Fibroblast of skin of left biceps (primary cell): ENCODE measurements at regions not wholly inside any gene's neighbourhood (a gene's known extent, or its start where the extent isn't known, plus 50 kb on each side); places are given as distances from the start of the nearest gene placed in this dataset.

ENCODE experiments used
- DNase-seq, 2 experiments: peaks; one replicate each; pipeline ENCODE4 v3.0.0-alpha.2; 2013; ENCODE audit warnings: low read depth in 2 of 2

DNA sequence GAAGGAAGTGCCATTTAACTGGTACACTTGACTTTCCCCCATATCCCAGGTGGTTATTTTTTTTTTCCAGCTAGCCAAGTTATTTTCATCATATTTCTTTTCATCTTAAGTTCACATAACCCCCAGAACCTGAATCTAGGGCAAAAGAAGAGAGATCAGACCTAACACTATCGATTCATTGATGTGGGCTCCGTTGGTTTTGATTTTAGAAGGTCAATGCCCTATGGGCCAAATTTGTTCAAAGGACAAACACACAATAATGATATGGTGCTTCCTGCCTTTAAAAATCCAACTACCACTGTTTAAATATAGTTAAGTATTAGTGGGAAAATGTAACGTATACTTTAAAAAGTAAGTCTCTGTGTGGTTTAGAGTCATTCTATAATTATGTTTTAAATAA lies 665.7 kb downstream of the ZNF674 start:
- DNase-seq = no peak

GRCh38 chrX:45876206-45876605 lies 669.0 kb downstream of the ZNF674 start:
- no peak for DNase-seq

DNA sequence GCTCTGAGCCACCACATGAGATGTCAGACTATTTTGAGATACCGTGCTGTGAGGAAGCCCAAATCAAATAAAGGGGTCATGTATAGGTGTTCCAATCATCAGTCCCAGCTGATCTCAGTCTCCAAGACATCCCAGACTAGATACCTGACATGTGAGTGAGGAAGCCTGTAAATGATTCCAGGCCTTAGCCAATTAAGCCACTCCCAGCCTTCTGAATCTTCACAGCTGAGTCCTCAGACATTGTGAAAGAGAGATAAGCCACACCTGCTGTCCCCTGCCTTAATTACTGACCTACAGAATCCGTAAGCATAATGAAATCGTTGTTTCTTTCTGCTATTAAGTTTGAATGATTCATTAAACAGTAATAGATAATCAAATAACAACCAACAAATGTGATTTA lies 671.4 kb downstream of the ZNF674 start:
- DNase-seq = no peak

GRCh38 chrX:45872480-45872879 lies 671.8 kb upstream of the DIPK2B start:
- no peak for DNase-seq

GRCh38 chrX:45868425-45868824 lies 667.7 kb upstream of the DIPK2B start:
- no peak for DNase-seq

- DNase-seq = no peak
These were observed 662.1 kb upstream of the DIPK2B start for GRCh38 chrX:45862801-45863200.

DNA sequence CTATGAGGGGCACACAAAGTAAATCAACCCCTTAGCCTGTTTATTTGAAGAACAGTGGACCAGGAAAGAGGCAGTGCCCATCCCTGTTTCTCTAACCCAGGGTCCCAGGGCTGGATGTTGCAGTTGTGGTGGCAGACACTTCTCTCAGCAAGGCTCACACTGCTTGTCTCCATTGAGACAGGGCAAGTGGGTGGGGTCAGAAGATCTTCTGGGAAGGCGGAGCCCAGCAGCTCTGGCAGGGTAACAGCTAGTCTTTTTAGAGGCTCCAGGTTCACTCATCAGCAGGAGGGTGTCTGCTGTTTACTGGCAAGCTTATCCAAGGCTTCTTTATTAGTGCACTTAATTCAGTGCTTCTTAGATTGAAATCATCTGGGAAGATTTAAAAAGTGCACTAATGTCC lies 659.8 kb upstream of the DIPK2B start:
- no peak for DNase-seq

DNA sequence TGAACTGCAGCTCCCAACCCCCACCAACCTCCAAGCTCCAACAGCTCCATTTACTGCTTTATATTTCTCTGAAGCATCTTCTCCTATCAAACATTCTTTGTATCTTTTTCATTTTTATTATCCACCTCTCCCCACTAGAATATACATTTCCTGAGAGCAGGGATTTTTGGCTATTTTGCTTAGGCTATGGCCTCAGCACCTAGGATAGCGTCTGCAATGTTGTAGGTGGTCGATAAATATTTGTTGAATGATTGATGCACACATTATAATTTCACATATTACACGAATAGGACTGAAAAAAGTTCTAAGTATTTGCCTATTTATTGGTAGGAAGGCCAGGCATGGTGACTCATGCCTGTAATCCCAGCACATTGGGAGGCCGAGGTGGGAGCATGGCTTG lies 658.7 kb upstream of the DIPK2B start:
- no peak for DNase-seq

DNA sequence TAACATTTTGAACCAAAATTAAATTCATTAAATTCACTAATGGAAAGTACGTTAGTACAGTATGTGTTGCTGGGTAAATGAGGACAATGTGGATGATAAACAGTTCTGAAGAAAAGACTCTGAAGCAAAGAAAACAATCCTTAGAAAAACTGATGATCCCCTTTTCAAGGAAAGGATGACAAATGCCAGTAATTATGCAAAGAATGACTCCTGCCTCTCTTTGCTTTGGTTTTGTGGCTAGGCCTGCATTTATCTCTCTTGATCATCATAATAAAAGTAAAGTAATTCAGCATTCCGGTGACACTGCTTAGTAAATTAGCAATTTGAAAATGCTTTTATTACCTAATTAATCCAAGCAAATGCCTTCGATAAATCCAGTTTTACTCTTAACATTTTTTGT lies 652.2 kb upstream of the DIPK2B start:
- no peak for DNase-seq

- no peak for DNase-seq
These were observed 650.8 kb upstream of the DIPK2B start for GRCh38 chrX:45851434-45851991.

GRCh38 chrX:45850775-45851433 lies 650.2 kb upstream of the DIPK2B start:
- DNase-seq = no peak

GRCh38 chrX:45850197-45850774 lies 649.6 kb upstream of the DIPK2B start:
- no peak for DNase-seq

DNA sequence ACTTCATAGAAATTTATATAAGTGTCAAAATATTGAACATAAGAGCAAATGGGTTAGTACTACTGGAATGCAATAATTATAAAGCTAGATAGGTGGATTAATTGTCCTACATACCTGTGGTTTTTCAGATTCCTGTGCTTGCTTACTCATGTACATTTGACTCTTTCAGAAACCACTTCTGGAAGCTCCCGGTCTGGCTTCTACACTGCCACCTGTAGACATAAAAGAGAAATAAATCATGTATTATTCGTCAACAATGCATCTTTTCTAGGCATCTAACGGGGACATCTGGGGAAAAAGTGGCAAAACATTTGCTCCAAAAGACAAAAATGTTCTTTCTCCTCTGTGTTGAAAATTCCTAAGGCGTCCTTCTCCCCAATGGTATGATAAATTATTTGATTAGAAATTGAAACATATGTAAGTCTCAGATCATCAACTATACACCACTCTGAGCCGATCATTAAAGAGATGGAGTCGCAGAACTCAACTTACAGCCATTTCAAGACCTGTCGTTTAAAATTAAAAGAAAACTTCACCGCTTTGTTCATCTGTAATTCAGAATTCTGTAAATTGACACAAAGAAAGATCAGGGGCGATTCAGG lies 648.7 kb upstream of the DIPK2B start:
- peak; percentile 73 for DNase-seq

DNA sequence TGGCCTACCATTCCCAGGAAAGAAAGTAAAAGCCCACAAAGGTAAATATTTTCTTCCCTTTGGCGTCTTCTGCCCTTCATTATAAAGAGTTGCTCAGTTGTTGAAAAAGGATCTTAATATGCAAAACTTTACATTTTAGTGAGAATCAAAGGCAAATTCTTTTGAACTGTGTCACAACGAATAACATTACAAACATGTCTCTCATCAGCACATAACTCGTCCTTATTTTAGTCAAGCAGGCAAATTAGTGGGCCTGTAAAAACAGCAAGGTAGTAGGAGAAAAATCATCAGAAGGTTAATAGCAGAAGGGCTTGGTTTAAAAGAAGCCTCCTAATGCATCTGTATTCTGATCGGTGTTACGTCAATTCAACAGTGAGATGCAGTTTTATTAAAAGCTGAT lies 647.3 kb upstream of the DIPK2B start:
- DNase-seq = no peak

GRCh38 chrX:45846328-45846727 lies 645.7 kb upstream of the DIPK2B start:
- DNase-seq = no peak

DNA sequence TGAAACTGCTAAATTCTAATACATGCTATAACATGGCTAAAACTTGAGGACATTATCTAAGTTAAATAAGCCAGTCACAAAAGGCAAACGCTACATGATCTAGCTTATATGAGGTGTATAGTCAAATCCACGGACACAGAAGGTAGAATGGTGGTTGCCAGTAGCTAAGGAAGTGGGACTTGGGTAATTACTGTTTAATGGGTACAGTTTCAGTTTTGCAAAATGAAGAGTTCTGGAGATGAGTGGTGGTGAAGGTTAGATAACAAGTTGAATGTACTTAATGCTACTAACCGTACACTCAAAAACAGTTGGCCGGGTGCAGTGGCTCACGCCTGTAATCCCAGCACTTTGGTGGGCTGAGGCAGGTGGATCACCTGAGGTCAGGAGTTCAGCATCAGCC lies 644.5 kb upstream of the DIPK2B start:
- no peak for DNase-seq

- DNase-seq = no peak
These were observed 642.8 kb upstream of the DIPK2B start for GRCh38 chrX:45843518-45843917.

DNA sequence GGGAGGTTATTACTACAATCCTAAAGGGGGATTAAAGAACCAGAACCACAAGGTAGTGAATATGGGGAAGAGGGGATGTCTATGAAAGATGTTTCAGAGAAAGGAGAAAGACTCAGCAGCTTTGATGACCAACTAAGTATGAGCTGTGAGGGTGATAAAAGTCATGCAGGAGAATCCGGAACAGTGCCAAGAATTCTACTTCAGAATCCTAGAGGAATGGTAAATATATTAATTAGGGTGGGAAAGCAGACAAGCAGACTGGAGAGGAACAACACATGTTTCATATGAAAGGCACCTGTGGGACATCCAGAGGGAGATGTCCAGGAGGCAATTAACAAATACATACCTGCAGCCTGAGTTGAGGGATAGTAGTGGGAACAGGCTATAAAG lies 642.2 kb upstream of the DIPK2B start:
- DNase-seq = no peak

GRCh38 chrX:45842207-45842925 lies 641.7 kb upstream of the DIPK2B start:
- peak in 1 of 2 experiments; percentile 46 for DNase-seq

DNA sequence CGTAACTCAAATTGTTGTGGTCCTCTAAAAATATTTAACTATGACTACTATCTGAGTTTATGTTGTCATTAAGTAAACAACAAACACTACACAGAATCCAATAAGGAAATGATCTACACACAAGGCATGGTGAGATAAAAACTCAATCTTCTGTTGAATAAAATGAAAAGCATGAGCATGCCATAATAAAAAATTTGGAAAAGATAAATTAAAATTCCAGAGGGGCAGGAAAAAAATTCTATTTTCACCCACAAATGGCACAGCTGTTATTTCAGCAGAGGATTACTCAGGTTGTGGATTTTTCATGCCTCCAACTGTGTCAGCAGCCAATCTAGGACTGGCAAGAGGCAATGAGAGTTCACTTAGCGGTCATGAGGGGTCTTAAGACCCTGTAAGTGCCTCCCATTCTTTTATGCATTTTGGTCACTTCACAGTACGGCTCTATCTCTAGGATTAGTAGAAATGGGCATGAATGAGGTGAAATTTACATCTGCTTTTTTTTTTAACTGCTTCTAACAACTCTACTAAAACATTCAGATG lies 639.8 kb upstream of the DIPK2B start:
- DNase-seq = no peak

DNA sequence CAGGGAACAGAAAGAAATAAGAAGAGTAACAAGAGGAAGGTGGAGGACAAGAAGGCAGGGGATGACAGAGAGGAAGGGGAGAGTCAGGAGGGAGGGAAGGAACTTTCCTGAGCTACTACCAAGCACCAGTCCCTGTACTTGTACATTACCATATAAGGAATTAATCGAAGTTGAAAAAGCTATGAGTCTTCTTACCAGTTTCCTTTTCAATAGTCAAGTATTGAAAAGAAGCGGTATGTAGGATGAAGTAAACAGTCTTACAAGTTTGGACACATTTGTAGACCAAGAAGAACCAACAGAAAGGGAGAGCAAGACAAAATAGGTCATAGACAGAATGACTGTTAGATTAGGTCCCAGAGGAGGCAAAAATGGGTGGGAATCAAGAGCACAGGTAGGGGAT lies 629.7 kb upstream of the DIPK2B start:
- no peak for DNase-seq

GRCh38 chrX:45824471-45824870 lies 623.8 kb upstream of the DIPK2B start:
- peak; percentile 67 to 69 for DNase-seq
